MCF 10A (cell line): ENCODE measurements at regions not wholly inside any gene's neighbourhood (a gene's known extent, or its start where the extent isn't known, plus 50 kb on each side); places are given as distances from the start of the nearest gene placed in this dataset.

Experiments used
- BruUV-seq: library from RNA; stranded (reverse); fragments of 400-500 nt; replicated peaks from 2 replicates; lab custom pipeline; 2021; lab: Mats Ljungman, UMichigan
- CTCF ChIA-PET: fragments of 300-600 bp; sonication (Branson Sonifier 250); formaldehyde crosslinking; extraction: SDS; loops from one replicate; lab custom pipeline; 2021; ENCODE audit warnings: antibody characterized with exemption, inconsistent platforms; lab: Yijun Ruan, JAX
- POLR2A ChIA-PET: fragments of 300-600, 350-650 bp; sonication (Branson Sonifier 250); formaldehyde crosslinking; extraction: SDS; loops from one replicate; lab custom pipeline; 2020; ENCODE audit warnings: antibody characterized with exemption, inconsistent platforms; lab: Yijun Ruan, JAX
- DNase-seq: peaks from one replicate; pipeline ENCODE4 v3.0.0-alpha.2; 2018; ENCODE audit not compliant: unreplicated experiment
- H3K27ac Mint-ChIP-seq: one replicate; pipeline ENCODE4 v1.8.0; 2022; ENCODE audit warnings: mild to moderate bottlenecking, low read depth, mixed read lengths; ENCODE audit not compliant: unreplicated experiment
- H3K27me3 Mint-ChIP-seq: one replicate; pipeline ENCODE4 v1.8.0; 2022; ENCODE audit warnings: mixed read lengths; ENCODE audit not compliant: insufficient read depth, unreplicated experiment
- H3K36me3 Mint-ChIP-seq: one replicate; pipeline ENCODE4 v1.8.0; 2022; ENCODE audit warnings: mild to moderate bottlenecking, moderate library complexity, mixed read lengths; ENCODE audit not compliant: insufficient read depth, unreplicated experiment
- H3K4me1 Mint-ChIP-seq: one replicate; pipeline ENCODE4 v1.8.0; 2022; ENCODE audit warnings: mixed read lengths; ENCODE audit not compliant: insufficient read depth, unreplicated experiment
- H3K4me3 Mint-ChIP-seq: one replicate; pipeline ENCODE4 v1.8.0; 2022; ENCODE audit warnings: mild to moderate bottlenecking, moderate library complexity, mixed read lengths; ENCODE audit not compliant: unreplicated experiment
- H3K9me3 Mint-ChIP-seq: one replicate; pipeline ENCODE4 v1.8.0; 2022; ENCODE audit warnings: mixed read lengths; ENCODE audit not compliant: unreplicated experiment
- CTCF ChIP-seq: fragments of 200-600 bp; IDR thresholded peaks from one replicate; pipeline ENCODE4 v1.8.0; 2022; ENCODE audit warnings: antibody characterized with exemption, mild to moderate bottlenecking; ENCODE audit not compliant: unreplicated experiment
- intact Hi-C: fragments of 100-400 bp; cut with micrococcal nuclease; formaldehyde crosslinking; loops from 2 replicates; pipeline ENCODE4 v1.14.1; 2022

- no peaks in the 10 kb centered on the region for H3K36me3 Mint-ChIP-seq
- DNase-seq: no peak
- ChIA-PET CTCF (interaction anchor here (0.7 to 1.3 kb wide), 3 partner anchors 39 to 492 kb away, joined by 3 to 5 read pairs (median 3); no protein-coding TSS in a partner anchor), POLR2A (interaction anchor here (1.5 kb wide), 1 partner anchor 23 kb away, joined by 3 read pairs; no protein-coding TSS in a partner anchor)
- H3K27ac Mint-ChIP-seq: no peak overlapping the region
- H3K9me3 Mint-ChIP-seq: no peaks in the 10 kb centered on the region
- H3K4me1 Mint-ChIP-seq: no peaks in the 10 kb centered on the region
- no peak overlapping the region for H3K4me3 Mint-ChIP-seq
- no peaks in the 10 kb centered on the region for H3K27me3 Mint-ChIP-seq
- BruUV-seq: no TSS peak
- intact Hi-C loops: no loop called here
- TF ChIP-seq CTCF: no peak
Measured at GRCh38 chr11:35063488-35063931, 75.5 kb upstream of the CD44 start.

- Mint-ChIP-seq H3K27me3 (no peaks in the 10 kb centered on the region), H3K9me3 (no peaks in the 10 kb centered on the region), H3K4me3 (no peak overlapping the region), H3K36me3 (no peaks in the 10 kb centered on the region), H3K27ac (no peak overlapping the region), H3K4me1 (no peaks in the 10 kb centered on the region)
- TF ChIP-seq CTCF: no peak
- intact Hi-C loops: no loop called here
- DNase-seq: no peak
- POLR2A ChIA-PET: interaction anchor here (1.5 kb wide), 1 partner anchor 23 kb away, joined by 3 read pairs; no protein-coding TSS in a partner anchor
- no TSS peak for BruUV-seq
- CTCF ChIA-PET: interaction anchor here (0.6 to 1.3 kb wide), 4 partner anchors 38 to 493 kb away, joined by 3 to 5 read pairs (median 3); no protein-coding TSS in a partner anchor
Measured at GRCh38 chr11:35064114-35064800, 74.7 kb upstream of the CD44 start.

- H3K27ac Mint-ChIP-seq: no peak overlapping the region
- ChIA-PET CTCF (no interaction called here), POLR2A (no interaction called here)
- no peak overlapping the region for H3K4me3 Mint-ChIP-seq
- intact Hi-C loops: no loop called here
- no peak for DNase-seq
- H3K9me3 Mint-ChIP-seq: peaks cover 3% of the 10 kb centered on the region
- no TSS peak for BruUV-seq
- peaks cover 3% of the 10 kb centered on the region for H3K36me3 Mint-ChIP-seq
- no peaks in the 10 kb centered on the region for H3K27me3 Mint-ChIP-seq
- no peaks in the 10 kb centered on the region for H3K4me1 Mint-ChIP-seq
- no peak for TF ChIP-seq CTCF
Measured at GRCh38 chr11:35065566-35065965, 73.4 kb upstream of the CD44 start.

GRCh38 chr11:35066030-35066429 is 72.9 kb upstream of the CD44 start:
- Mint-ChIP-seq H3K4me3 (no peak overlapping the region), H3K27ac (no peak overlapping the region), H3K4me1 (no peaks in the 10 kb centered on the region), H3K9me3 (peaks cover 8% of the 10 kb centered on the region), H3K27me3 (no peaks in the 10 kb centered on the region), H3K36me3 (peaks cover 6% of the 10 kb centered on the region)
- ChIA-PET POLR2A (no interaction called here), CTCF (no interaction called here)
- intact Hi-C loops: no loop called here
- TF ChIP-seq CTCF: no peak
- no TSS peak for BruUV-seq
- no peak for DNase-seq
